Activated CD8-positive, alpha-beta memory T cell treated with anti-CD3 and anti-CD28 coated beads, Interleukin-2, amount 10 ng/mL, durations not matched to agents 7 days and 5 days (primary cell): ENCODE measurements at regions not wholly inside any gene's neighbourhood (a gene's known extent, or its start where the extent isn't known, plus 50 kb on each side); places are given as distances from the start of the nearest gene placed in this dataset.
"Not testable (repeated sequence)": the region's sequence is repeated elsewhere in the genome, so short reads cannot be mapped to it uniquely, and the experiment has no call there.

Experiments used
- ATAC-seq: fragments of 150-1000 bp; cut with Tn5 transposase; one replicate; pipeline ENCODE4 v1.10.0; 2021; ENCODE audit warnings: moderate library complexity
- CTCF ChIA-PET: fragments of 350-600 bp; sonication (Branson Sonifier 250); formaldehyde crosslinking; loops from one replicate; lab custom pipeline; 2021; ENCODE audit warnings: antibody characterized with exemption; lab: Charles Lee
- DNase-seq: peaks from one replicate; pipeline ENCODE4 v3.0.0-alpha.2; 2020
- H3K27ac Mint-ChIP-seq: one replicate; pipeline ENCODE4 v1.8.0; 2021; ENCODE audit warnings: mild to moderate bottlenecking, mixed read lengths
- H3K27me3 Mint-ChIP-seq: one replicate; pipeline ENCODE4 v1.8.0; 2021; ENCODE audit warnings: mixed read lengths
- H3K36me3 Mint-ChIP-seq: one replicate; pipeline ENCODE4 v1.8.0; 2021; ENCODE audit warnings: mild to moderate bottlenecking, mixed read lengths
- H3K4me1 Mint-ChIP-seq: one replicate; pipeline ENCODE4 v1.8.0; 2021; ENCODE audit warnings: mixed read lengths
- H3K4me3 Mint-ChIP-seq: one replicate; pipeline ENCODE4 v1.8.0; 2021; ENCODE audit warnings: mild to moderate bottlenecking, moderate library complexity, mixed read lengths
- H3K9me3 Mint-ChIP-seq: one replicate; pipeline ENCODE4 v1.8.0; 2022; ENCODE audit warnings: low read depth, mixed read lengths

DNA sequence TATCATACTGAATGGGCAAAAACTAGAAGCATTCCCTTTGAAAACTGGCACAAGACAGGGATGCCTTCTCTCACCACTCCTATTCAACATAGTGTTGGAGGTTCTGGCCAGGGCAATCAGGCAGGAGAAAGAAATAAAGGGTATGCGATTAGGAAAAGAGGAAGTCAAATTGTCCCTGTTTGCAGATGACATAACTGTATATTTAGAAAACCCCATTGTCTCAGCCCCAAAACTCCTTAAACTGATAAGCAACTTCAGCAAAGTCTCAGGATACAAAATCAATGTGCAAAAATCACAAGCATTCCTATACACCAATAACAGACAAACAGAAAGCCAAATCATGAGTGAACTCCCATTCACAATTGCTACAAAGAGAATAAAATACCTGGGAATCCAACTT lies 52.5 kb upstream of the CCDC71L start:
- H3K9me3 Mint-ChIP-seq, ATAC-seq, H3K36me3 Mint-ChIP-seq, H3K4me1 Mint-ChIP-seq, H3K27ac Mint-ChIP-seq, H3K4me3 Mint-ChIP-seq, H3K27me3 Mint-ChIP-seq, DNase-seq: not testable (repeated sequence)
- CTCF ChIA-PET, result interaction anchor here (1.5 kb wide), 1 partner anchor 53 kb away, joined by 3 read pairs; the partner anchor contains the start of gene CCDC71L

DNA sequence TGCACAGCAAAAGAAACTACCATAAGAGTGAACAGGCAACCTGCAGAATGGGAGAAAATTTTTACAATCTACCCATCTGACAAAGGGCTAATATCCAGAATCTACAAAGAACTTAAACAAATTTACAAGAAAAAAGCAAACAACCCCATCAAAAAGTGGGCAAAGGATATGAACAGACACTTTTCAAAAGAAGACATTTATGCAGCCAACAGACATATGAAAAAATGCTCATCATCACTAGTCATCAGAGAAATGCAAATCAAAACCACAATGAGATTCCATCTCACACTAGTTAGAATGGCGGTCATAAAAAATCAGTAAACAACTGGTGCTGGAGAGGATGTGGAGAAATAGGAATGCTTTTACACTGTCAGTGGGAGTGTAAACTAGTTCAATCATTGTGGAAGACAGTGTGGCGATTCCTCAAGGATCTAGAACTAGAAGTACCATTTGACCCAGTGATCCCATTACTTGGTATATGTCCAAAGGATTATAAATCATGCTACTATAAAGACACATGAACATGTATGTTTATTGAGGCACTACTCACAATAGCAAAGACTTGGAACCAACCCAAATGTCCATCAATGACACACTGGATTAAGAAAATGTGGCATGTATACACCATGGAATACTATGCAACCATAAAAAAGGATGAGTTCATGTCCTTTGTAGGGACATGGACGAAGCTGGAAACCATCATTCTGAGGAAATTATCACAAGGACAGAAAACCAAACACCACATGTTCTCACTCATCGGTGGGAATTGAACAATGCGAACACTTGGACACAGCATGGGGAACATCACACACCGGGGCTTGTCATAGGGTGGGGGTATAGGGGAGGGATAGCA lies 53.9 kb upstream of the CCDC71L start:
- not testable (repeated sequence) for H3K4me3 Mint-ChIP-seq, H3K27me3 Mint-ChIP-seq, H3K27ac Mint-ChIP-seq, H3K9me3 Mint-ChIP-seq, H3K4me1 Mint-ChIP-seq, DNase-seq, ATAC-seq
- H3K36me3 Mint-ChIP-seq, result peaks cover 13% of the 10 kb centered on the region
- CTCF ChIA-PET, result interaction anchor here (6.2 kb wide), 1 partner anchor 55 kb away, joined by 33 read pairs; the partner anchor contains the start of gene CCDC71L

- DNase-seq, result no peak
- H3K27ac Mint-ChIP-seq, result no peak overlapping the region
- no peak overlapping the region for H3K4me3 Mint-ChIP-seq
- H3K4me1 Mint-ChIP-seq, result peaks cover 10% of the 10 kb centered on the region
- H3K36me3 Mint-ChIP-seq, result peaks cover 18% of the 10 kb centered on the region
- H3K27me3 Mint-ChIP-seq, result no peaks in the 10 kb centered on the region
- CTCF ChIA-PET, result interaction anchor here (6.2 kb wide), 1 partner anchor 56 kb away, joined by 33 read pairs; the partner anchor contains the start of gene CCDC71L
- no peak for ATAC-seq
- peaks cover 6% of the 10 kb centered on the region for H3K9me3 Mint-ChIP-seq
Measured at GRCh38 chr7:106715730-106716129, 54.8 kb upstream of the CCDC71L start.

DNA sequence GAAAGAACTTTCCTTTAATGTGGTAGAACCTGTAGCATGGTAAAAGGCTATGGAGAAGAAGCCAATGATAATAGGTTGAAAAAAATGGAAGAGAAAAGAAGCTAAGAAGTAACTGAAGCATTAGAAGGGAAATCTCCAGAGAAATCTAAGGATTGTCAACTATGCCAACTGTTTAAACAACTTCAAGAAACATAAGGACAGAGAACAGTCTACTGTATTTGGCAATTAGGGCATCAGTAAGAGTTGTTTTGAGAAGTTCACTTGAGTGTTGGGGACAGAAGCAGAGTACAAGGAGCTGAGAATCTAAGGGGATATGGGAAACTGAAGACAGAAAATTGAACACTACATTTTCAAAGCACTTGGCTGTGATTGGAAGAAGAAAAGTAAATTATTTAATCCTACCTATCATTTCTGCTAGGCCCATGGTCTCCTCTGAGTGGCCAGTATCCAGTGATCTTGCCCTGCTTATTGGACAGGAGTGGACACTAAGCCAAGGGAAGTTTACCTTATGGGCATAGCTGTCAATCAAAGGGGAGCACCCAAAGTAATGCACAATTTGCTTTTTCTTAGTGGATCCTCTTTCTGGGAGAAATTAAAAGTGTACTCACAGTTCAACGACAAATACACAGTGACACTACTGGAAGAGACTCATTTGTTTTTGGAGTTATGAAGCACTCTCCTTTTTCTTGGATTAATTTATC lies 56.4 kb upstream of the CCDC71L start:
- no peak overlapping the region for H3K27ac Mint-ChIP-seq

DNA sequence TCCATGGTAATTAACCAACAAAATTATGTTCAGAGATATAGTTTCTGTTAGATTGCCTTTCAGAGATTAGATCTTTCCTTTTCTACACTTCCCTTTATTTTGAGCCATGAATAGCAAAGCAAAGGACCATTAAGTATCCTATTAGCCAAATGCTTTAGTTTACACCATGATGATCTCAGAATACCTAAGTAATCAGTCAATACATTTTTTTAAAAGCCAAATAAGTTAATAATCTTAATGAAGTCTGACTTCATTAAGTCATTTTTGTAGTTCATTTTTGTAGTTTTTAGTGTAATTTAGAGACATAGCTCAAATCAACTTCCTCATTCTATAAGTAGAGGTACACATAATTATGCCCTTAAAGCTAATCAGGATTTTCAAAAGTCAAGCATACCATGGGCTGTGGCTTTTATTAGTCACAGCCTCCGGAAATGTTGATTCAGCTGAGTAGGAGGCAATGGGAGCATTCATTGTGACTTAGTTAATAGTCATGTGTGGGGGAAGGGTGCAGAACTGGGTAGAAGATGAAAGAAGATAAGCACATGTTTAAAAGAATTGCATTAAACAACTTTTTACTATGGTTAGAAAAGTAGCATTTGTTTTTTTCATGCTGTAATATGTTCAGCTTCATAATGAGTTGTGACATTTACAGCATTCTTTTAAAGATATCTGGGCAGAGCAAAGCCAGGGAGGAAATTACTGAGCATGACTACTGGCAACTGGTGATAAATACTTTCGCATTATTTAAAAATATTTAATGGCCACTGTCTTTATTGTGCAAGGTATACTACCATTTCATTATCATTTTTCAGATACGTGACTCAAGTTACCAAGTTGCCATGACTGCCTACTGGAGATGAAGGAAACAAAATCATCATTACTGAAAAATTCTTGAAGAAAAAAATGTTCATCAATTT lies 57.3 kb upstream of the CCDC71L start:
- H3K4me1 Mint-ChIP-seq, result peaks cover 10% of the 10 kb centered on the region
- no peaks in the 10 kb centered on the region for H3K27me3 Mint-ChIP-seq
- no peak overlapping the region for H3K27ac Mint-ChIP-seq
- H3K36me3 Mint-ChIP-seq, result peaks cover 20% of the 10 kb centered on the region
- peak; percentile 82 for DNase-seq
- CTCF ChIA-PET, result interaction anchor here (0.9 to 6.2 kb wide), 4 partner anchors 18 to 542 kb away, joined by 3 to 33 read pairs (median 18); partner anchors contain the start of gene CCDC71L
- peaks cover 6% of the 10 kb centered on the region for H3K9me3 Mint-ChIP-seq
- peak; percentile 100 for ATAC-seq
- H3K4me3 Mint-ChIP-seq, result no peak overlapping the region

More for the DNA sequence above, 56.4 kb upstream of the CCDC71L start:
- Mint-ChIP-seq H3K9me3 (peaks cover 6% of the 10 kb centered on the region), H3K4me3 (no peak overlapping the region), H3K4me1 (peaks cover 10% of the 10 kb centered on the region), H3K36me3 (peaks cover 18% of the 10 kb centered on the region), H3K27me3 (no peaks in the 10 kb centered on the region)
- CTCF ChIA-PET, result interaction anchor here (0.9 to 6.2 kb wide), 5 partner anchors 9 to 541 kb away, joined by 3 to 33 read pairs (median 3); partner anchors contain the start of gene CCDC71L
- no peak for DNase-seq
- no peak for ATAC-seq

DNA sequence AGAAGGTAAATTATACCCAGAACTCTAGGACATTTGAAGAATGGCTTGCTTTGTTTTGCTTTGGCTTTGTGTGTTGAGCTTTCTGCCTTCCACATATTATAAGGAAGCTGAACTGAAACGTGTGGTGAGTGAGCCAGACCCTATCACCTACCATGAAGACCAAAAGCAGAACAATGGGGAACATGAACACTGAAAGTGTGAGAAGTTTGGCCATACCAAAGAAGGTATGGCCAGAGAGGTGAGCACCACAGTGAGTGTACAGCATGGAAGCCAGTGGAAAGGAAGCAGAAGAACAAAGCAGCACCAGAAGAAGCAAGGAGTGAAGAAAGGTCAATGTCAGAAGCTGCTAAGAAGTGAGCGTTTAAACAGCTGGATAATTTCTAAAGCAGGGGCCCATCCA lies 59.7 kb upstream of the CCDC71L start:
- Mint-ChIP-seq H3K27me3 (no peaks in the 10 kb centered on the region), H3K9me3 (peaks cover 4% of the 10 kb centered on the region), H3K4me3 (no peak overlapping the region), H3K4me1 (peaks cover 10% of the 10 kb centered on the region), H3K36me3 (peaks cover 11% of the 10 kb centered on the region), H3K27ac (no peak overlapping the region)
- CTCF ChIA-PET, result interaction anchor here (1.0 to 6.2 kb wide), 3 partner anchors 16 to 61 kb away, joined by 3 to 33 read pairs (median 33); partner anchors contain the start of gene CCDC71L
- ATAC-seq (no peak), DNase-seq (no peak)

GRCh38 chr7:106721816-106722785 lies 61.1 kb upstream of the CCDC71L start:
- H3K4me3 Mint-ChIP-seq, result no peak overlapping the region

GRCh38 chr7:106723398-106723797 lies 62.4 kb upstream of the CCDC71L start:
- CTCF ChIA-PET, result no interaction called here
- Mint-ChIP-seq H3K27me3 (no peaks in the 10 kb centered on the region), H3K4me1 (peaks cover 10% of the 10 kb centered on the region), H3K9me3 (peaks cover 4% of the 10 kb centered on the region), H3K4me3 (no peak overlapping the region), H3K36me3 (peaks cover 11% of the 10 kb centered on the region), H3K27ac (no peak overlapping the region)
- ATAC-seq (no peak), DNase-seq (no peak)

More at GRCh38 chr7:106721816-106722785, 61.1 kb upstream of the CCDC71L start:
- CTCF ChIA-PET, result interaction anchor here (0.8 to 4.8 kb wide), 2 partner anchors 13 to 14 kb away, joined by 3 to 33 read pairs; no protein-coding TSS in a partner anchor
- no peaks in the 10 kb centered on the region for H3K27me3 Mint-ChIP-seq
- no peak for ATAC-seq
- peaks cover 4% of the 10 kb centered on the region for H3K9me3 Mint-ChIP-seq
- no peak for DNase-seq
- H3K27ac Mint-ChIP-seq, result no peak overlapping the region
- peaks cover 11% of the 10 kb centered on the region for H3K36me3 Mint-ChIP-seq
- peaks cover 10% of the 10 kb centered on the region for H3K4me1 Mint-ChIP-seq

GRCh38 chr7:106729720-106730385 lies 68.9 kb upstream of the CCDC71L start:
- no peak overlapping the region for H3K27ac Mint-ChIP-seq
- peaks cover 20% of the 10 kb centered on the region for H3K4me1 Mint-ChIP-seq
- ATAC-seq (no peak), DNase-seq (no peak)
- H3K4me3 Mint-ChIP-seq, result no peak overlapping the region
- H3K9me3 Mint-ChIP-seq, result no peaks in the 10 kb centered on the region
- CTCF ChIA-PET, result no interaction called here
- peaks cover 2% of the 10 kb centered on the region for H3K36me3 Mint-ChIP-seq
- H3K27me3 Mint-ChIP-seq, result no peaks in the 10 kb centered on the region

- H3K36me3 Mint-ChIP-seq, result peaks cover 2% of the 10 kb centered on the region
- no peaks in the 10 kb centered on the region for H3K27me3 Mint-ChIP-seq
- no peak overlapping the region for H3K27ac Mint-ChIP-seq
- ATAC-seq (no peak), DNase-seq (no peak)
- CTCF ChIA-PET, result interaction anchor here (1.3 to 1.4 kb wide), 2 partner anchors 71 to 73 kb away, joined by 3 to 8 read pairs; partner anchors contain the start of gene CCDC71L
- H3K9me3 Mint-ChIP-seq, result no peaks in the 10 kb centered on the region
- peaks cover 28% of the 10 kb centered on the region for H3K4me1 Mint-ChIP-seq
- no peak overlapping the region for H3K4me3 Mint-ChIP-seq
Measured at GRCh38 chr7:106731187-106731586, 70.2 kb upstream of the CCDC71L start.
